ENCODE measurements at regions not wholly inside any gene's neighbourhood (a gene's known extent, or its start where the extent isn't known, plus 50 kb on each side); places are given as distances from the start of the nearest gene placed in this dataset.

- TF ChIP-seq ZNF331 (CRISPR knock-in tag; IDR thresholded peaks at IDR 0.05; ENCODE audit: low read depth) (no peak), JUNB (IDR thresholded peaks at IDR 0.05; ENCODE audit: unreplicated experiment) (no peak), EZH2 (IDR thresholded peaks at IDR 0.05; ENCODE audit: low read depth, unreplicated experiment) (no peak), ETS1 (IDR thresholded peaks at IDR 0.05) (no peak), POLR2AphosphoS5 (IDR thresholded peaks at IDR 0.05; ENCODE audit: low read depth) (no peak), ZNF114 (CRISPR knock-in tag; IDR thresholded peaks at IDR 0.05) (no peak), EZH2phosphoT487 (IDR thresholded peaks at IDR 0.05; ENCODE audit: unreplicated experiment) (no peak), STAT1 (IDR thresholded peaks at IDR 0.05; ENCODE audit: unreplicated experiment) (no peak), NANOG (IDR thresholded peaks at IDR 0.05; ENCODE audit: borderline replicate concordance) (no peak), CREB1 (CRISPR knock-in tag; IDR thresholded peaks at IDR 0.05; ENCODE audit: low read depth) (no peak), REST (IDR thresholded peaks at IDR 0.05; ENCODE audit: unreplicated experiment) (no peak)
Measured at GRCh38 chr2:13667415-13667757, 950.6 kb downstream of the TRIB2 start (continued).

GRCh38 chr2:13669607-13670006 lies 952.9 kb downstream of the TRIB2 start:
- no peaks in the 10 kb centered on the region for H3K4me1 Mint-ChIP-seq
- Histone ChIP-seq H3K4me3 (no peak overlapping the region), H2AFZ (no peak overlapping the region), H3K4me2 (no peak overlapping the region), H3K9me2 (ENCODE audit: insufficient read depth) (no peaks in the 10 kb centered on the region), H3K4me1 (ENCODE audit: insufficient read depth) (no peaks in the 10 kb centered on the region), H3K36me3 (ENCODE audit: insufficient read depth) (no peaks in the 10 kb centered on the region), H3K79me2 (replicated peaks; ENCODE audit: insufficient read depth) (no peaks in the 10 kb centered on the region), H3K27ac (ENCODE audit: low read depth) (no peak overlapping the region), H4K20me1 (replicated peaks; ENCODE audit: insufficient read depth) (no peaks in the 10 kb centered on the region; the same call in 1 of the 2 replicates), H3F3A (replicated peaks; ENCODE audit: low read depth) (no peaks in the 10 kb centered on the region), H3K27me3 (ENCODE audit: insufficient read depth) (peaks cover 36% of the 10 kb centered on the region)
- ATAC-seq (no peak), DNase-seq (ENCODE audit: low spot score) (no peak)
- no peaks in the 10 kb centered on the region for H3K36me3 Mint-ChIP-seq (ENCODE audit: low read depth)
- peaks cover 19% of the 10 kb centered on the region for H3K27me3 Mint-ChIP-seq (ENCODE audit: insufficient read depth, low read depth, poor library complexity)
- H3K9me3 Mint-ChIP-seq = peaks cover 7% of the 10 kb centered on the region; the same call in 1 of the 3 replicates
- no peak overlapping the region for H3K4me3 Mint-ChIP-seq
- no peak overlapping the region for H3K27ac Mint-ChIP-seq
- TF ChIP-seq STAT1 (IDR thresholded peaks at IDR 0.05; ENCODE audit: unreplicated experiment) = no peak
- no peak for TF ChIP-seq ETS1 (IDR thresholded peaks at IDR 0.05)
- TF ChIP-seq CREB1 (CRISPR knock-in tag; IDR thresholded peaks at IDR 0.05; ENCODE audit: low read depth) = no peak
- no peak for TF ChIP-seq ZNF331 (CRISPR knock-in tag; IDR thresholded peaks at IDR 0.05; ENCODE audit: low read depth)
- TF ChIP-seq CTCF (conservative IDR thresholded peaks at IDR 0.05; ENCODE audit: low read depth in 2 of 2) = no peak
- TF ChIP-seq EZH2phosphoT487 (IDR thresholded peaks at IDR 0.05; ENCODE audit: unreplicated experiment) = no peak
- TF ChIP-seq NANOG (IDR thresholded peaks at IDR 0.05; ENCODE audit: borderline replicate concordance) = no peak
- TF ChIP-seq REST (IDR thresholded peaks at IDR 0.05; ENCODE audit: unreplicated experiment) = no peak
- TF ChIP-seq ZNF114 (CRISPR knock-in tag; IDR thresholded peaks at IDR 0.05) = no peak
- no peak for TF ChIP-seq JUNB (IDR thresholded peaks at IDR 0.05; ENCODE audit: unreplicated experiment)
